ENCODE measurements at regions not wholly inside any gene's neighbourhood (a gene's known extent, or its start where the extent isn't known, plus 50 kb on each side); places are given as distances from the start of the nearest gene placed in this dataset.

GRCh38 chr14:56860441-56860840, 50.2 kb upstream of the OTX2 start:
- Histone ChIP-seq H3K27ac (no peak overlapping the region), H3K27me3 (no peaks in the 10 kb centered on the region), H3K36me3 (no peaks in the 10 kb centered on the region), H3K9me3 (no peaks in the 10 kb centered on the region), H3K4me3 (no peak overlapping the region), H3K4me1 (no peaks in the 10 kb centered on the region)
- DNase-seq, result no peak
- no peak for TF ChIP-seq POLR2A (IDR thresholded peaks at IDR 0.05)
- TF ChIP-seq, protein P1, sequence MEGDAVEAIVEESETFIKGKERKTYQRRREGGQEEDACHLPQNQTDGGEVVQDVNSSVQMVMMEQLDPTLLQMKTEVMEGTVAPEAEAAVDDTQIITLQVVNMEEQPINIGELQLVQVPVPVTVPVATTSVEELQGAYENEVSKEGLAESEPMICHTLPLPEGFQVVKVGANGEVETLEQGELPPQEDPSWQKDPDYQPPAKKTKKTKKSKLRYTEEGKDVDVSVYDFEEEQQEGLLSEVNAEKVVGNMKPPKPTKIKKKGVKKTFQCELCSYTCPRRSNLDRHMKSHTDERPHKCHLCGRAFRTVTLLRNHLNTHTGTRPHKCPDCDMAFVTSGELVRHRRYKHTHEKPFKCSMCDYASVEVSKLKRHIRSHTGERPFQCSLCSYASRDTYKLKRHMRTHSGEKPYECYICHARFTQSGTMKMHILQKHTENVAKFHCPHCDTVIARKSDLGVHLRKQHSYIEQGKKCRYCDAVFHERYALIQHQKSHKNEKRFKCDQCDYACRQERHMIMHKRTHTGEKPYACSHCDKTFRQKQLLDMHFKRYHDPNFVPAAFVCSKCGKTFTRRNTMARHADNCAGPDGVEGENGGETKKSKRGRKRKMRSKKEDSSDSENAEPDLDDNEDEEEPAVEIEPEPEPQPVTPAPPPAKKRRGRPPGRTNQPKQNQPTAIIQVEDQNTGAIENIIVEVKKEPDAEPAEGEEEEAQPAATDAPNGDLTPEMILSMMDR (IDR thresholded peaks at IDR 0.05), result no peak

All from Peyer's patch (tissue), 4 donors.